GM21619 (cell line): ENCODE measurements at regions not wholly inside any gene's neighbourhood (a gene's known extent, or its start where the extent isn't known, plus 50 kb on each side); places are given as distances from the start of the nearest gene placed in this dataset.

Experiments used
- ATAC-seq: cut with Tn5 transposase; IDR thresholded peaks from one replicate; pipeline ENCODE4 v1.9.1; 2021; ENCODE audit not compliant: unreplicated experiment

DNA sequence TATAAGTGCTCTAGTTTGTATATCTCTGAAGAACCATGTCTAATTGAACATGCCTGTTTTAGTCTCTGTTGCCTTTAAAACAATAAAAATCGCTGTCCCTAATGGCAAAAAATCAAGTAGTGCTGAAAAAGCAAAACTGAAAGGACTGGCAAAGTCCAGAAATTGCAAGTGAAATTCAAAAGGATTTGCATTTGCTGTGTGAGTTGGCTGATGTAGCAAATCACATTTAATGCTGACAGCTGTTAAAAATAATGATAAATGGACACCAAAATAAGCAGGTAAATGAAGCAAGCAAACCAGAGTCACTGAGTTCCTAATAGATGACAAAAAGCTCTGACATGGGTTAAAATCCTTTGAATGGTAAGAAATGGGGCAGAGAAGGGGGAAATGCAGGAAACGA, 874.1 kb downstream of the GRM8 start:
- no peak for ATAC-seq

DNA sequence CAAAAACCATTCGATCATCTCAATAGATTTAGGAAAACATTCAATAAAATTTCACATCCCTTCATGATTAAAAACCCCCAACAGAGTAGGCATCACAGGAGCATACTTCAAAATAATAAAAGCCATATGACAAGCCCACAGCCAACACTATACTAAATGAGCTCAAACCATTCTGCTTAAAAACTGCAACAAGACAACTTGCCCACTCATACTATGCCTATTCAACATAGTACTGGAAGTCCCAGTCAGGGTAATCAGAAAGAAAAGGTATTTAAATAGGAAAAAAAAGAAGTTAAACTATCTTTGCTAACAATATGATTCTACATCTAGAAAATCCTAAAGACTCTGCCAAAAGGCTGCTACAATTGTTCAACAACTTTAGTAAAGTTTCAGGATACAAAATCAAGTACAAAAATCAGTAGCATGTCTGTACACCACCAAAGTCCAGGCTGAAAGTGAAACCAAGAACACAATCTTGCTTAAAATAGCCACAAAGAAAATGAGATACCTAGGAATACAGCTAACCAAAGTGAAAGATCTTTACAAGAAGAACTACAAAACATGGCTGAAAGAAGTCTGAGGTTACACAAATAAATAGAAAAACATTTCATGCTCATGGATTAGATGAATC, 882.6 kb downstream of the GRM8 start:
- ATAC-seq: peak; percentile 66

GRCh38 chr7:126362746-126363145, 890.0 kb downstream of the GRM8 start:
- ATAC-seq: no peak

DNA sequence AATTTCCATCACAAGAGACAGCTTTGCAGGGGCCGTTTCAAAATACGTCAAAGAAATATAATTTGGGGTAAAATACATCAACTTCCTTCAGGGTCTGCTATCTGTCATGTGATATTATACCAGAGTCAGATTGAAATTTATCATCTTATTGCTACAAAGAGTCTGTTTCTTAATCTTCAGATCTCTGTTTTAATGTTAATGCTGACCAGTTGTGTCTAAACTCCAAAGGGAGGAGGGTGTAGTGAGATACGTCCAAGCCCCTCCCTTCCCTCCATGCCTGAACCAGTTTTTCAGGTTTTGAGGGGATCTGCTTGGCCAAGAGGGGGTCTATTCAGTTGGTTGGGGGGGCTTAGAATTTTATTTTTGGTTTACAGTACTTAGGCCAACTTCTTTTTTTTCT, 891.6 kb downstream of the GRM8 start:
- no peak for ATAC-seq

- ATAC-seq: no peak
Measured at GRCh38 chr7:126339813-126340212, 912.9 kb downstream of the GRM8 start.

DNA sequence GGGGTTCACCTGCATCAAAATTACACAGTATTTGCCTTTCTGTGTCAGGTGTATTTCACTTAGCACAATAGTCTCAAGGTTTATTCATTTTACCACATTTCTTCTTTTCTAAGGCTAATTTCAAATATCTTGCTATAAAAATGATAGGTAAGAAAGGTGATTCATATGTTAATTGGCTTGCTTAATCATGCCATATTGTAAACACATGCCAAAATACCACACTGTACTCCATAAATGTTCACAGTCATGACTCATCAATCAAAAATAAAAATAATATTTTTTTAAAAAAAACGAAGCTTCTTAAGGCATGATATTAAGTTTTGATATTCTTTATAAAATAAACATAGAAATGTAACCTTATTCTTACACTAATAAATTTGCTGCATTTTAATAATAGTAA, 947.1 kb downstream of the GRM8 start:
- ATAC-seq: no peak

GRCh38 chr7:126303926-126304325, 948.8 kb downstream of the GRM8 start:
- ATAC-seq: no peak

DNA sequence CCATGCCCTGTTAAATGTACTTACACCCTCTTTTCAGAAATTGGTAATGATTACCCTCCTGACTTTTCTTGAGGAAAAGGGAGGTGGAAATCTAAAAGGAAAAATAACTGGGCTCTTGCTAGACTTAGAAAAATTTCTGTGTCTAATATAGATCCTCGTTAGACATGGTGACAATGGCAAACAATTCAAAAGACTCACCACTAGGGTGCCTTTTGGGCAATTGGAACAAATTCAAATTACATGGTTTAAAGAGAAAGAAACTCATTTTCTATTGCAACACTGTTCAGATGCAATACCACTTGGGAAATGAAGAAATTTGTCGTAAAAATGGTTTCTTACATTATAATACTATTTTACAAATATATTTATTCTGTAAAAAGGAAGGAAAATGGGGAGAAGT, 950.1 kb downstream of the GRM8 start:
- ATAC-seq: no peak

- no peak for ATAC-seq
Measured at GRCh38 chr7:126286317-126286716, 966.4 kb downstream of the GRM8 start.

DNA sequence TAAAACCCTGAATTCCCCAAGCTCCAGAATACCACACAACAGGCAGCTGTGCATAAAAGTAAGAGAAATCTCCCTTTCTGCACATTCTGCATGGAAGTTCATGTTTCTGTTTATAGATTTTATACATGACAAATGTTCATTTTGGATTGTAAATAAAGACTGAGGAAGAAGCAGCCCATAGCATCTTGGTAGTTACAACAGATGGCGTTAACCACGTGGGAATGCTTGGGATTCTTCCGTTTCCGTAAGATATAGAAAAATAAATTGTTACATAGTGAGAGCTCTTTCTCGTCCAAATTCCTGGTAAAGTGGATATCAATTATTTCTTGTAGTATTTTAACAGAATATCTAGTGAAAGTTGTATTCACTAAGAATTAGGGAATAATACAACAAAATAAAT, 1016.5 kb downstream of the GRM8 start:
- no peak for ATAC-seq

DNA sequence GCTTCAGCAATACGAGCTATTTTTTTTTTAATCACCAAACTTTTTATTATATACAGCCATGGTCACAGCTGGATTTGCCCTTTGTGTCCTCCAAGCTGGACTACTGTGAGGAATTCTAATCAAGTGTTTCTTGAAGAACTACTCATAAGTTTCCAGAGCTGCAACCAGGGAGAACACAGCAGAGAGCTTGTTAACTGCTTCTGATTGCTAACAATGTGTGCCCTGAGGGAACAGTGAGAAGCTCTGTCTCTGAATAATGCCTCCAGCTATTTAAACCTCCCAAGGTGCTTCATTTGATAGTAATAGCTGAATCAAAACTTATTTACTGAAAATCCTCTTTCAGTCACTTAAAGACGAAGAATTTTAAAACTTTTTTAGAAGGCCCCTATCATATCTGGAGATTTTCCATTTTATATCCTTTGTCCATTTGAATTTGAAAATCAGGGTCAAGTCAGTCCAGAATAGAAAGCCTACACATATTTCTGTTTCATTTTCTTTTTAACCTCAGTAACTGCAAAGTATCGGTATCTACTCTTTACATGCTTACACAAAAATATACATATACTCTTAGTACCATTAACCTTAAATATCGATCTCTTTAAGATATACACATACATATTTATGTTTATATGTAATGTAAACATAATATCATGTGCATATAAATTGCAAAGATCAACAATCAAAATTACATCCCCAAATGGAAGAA, 1024.2 kb downstream of the GRM8 start:
- ATAC-seq: no peak

DNA sequence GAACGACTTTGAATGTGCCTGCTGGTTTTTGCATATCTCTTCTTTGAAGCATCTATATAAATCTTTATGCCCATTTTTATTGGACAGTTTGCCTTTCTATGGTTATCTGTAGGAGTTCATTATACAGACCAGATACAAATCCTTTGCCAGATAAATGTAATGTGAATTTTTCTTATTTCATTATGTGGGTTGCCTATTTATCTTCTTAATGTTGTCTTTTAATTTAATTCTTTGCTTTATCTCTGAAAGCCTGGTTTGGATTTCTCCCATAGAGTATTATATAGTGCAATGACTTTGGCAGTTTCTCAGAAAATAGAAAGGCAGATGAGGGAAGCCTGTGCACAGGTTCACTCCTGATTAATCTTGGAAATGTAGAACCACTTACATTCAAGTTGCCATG, 1025.1 kb downstream of the GRM8 start:
- no peak for ATAC-seq

DNA sequence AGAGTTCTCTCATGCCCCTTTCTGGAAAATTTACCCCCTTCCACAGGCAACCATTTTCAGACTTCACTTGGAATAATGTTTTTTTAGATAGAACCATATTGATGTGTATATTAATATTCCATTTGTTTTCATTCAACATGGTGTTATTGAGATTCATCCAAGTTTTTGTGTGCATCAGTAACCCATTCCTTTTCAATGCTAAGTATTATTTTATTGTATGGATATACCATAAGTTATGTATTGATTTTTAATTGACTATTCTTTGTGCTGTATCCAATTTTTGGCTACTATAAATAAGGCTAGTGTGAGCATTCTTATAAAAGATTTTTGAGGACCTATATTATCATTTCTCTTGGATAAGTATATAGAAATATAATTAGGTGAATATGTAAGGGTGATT, 1025.7 kb downstream of the GRM8 start:
- ATAC-seq: no peak

DNA sequence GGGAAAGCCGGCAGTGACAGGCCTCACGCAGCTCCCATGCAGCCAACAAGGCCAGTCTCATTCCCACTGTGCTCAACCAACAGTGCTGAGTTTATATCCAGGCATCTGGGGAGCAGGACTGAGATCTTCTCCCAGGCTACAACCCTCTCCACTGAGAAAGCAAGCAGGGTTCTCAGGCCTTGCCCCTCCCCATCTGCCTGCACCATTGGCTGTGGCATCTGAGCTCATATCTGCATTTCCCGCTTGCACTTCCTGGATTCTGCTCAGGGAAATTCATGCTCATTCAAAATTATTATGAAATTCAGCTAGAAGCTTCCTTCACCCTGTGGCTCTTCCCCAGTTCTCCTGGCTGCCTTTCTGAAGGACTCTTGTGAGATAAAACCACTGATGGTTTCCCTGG, 1029.0 kb downstream of the GRM8 start:
- no peak for ATAC-seq

GRCh38 chr7:126222782-126223181, 1030.0 kb downstream of the GRM8 start:
- no peak for ATAC-seq

- ATAC-seq: no peak
Measured at GRCh38 chr7:126215785-126216184, 1037.0 kb downstream of the GRM8 start.

- ATAC-seq: no peak
Measured at GRCh38 chr7:126213876-126214275, 1038.9 kb downstream of the GRM8 start.

DNA sequence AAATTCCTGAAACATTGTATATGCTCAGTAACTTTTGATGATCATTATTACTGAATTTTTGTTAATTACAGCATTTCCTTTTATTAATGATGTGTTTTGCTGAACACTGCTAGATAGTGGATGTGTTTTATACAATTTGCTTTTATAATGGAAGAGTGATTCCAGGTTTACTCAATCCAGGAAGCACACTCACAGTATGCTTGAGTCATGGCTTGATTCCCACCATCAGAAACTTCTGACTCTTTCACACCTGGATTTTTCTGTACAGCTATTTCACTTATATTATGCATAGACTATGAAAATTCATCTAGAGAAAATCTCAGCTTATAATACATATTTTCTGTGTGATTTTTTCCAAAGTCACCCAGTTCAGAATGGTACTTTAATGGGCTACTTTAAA, 1040.9 kb downstream of the GRM8 start:
- no peak for ATAC-seq

- no peak for ATAC-seq
Measured at GRCh38 chr7:126210707-126211106, 1042.0 kb downstream of the GRM8 start.

- ATAC-seq: no peak
Measured at GRCh38 chr7:126203185-126203584, 1049.6 kb downstream of the GRM8 start.

GRCh38 chr7:126202177-126202576, 1050.6 kb downstream of the GRM8 start:
- ATAC-seq: no peak

DNA sequence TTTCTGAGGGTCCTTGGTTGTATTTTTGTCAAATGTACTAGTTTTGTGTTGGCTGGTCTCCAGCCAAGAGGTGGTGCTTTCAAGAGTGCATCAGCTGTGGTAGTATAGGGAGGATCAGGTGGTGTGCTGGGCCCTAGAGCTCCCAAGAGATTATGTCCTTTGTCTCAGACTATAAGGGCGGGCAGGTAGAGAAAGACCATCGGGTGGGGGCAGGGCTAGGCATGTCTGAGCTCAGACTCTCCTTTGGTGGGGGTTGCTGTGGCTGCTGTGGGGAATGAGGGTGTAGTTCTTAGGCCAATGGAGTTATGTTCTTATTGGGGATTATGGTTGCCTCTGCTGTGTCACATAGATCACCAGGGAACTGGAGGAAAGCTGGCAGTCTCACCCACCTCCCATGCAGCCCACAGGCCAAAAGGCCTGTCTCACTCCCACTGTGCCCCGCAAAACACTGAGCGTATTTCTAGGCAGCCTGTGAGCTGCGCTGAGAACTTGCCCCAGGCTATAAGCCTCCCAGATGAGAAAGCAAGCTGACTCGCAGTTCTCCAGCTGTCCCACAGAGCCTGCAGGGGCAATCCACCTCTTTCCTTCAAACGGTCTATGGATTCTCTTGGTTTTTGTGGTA, 1066.7 kb downstream of the GRM8 start:
- ATAC-seq: no peak

DNA sequence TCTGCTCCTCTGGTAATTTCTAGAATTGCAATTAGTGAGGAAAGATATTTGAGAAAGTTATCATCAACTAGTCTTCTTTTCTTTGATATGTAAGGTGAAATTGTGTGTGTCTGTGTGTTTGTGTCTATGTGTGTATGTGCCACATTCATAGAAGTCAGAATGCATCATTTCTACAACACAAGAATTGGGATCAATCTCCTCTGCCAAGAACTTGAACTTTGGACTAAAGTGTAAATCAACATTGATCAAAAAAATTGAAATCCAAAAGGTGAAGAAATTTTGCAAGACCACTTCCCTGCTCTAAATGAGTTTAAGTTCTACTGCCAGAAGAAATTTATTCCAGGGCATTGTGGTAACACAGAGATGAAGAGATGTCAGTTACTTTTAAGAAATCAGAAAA, 1072.8 kb downstream of the GRM8 start:
- ATAC-seq: no peak
